Ishikawa (cell line): ENCODE measurements at regions not wholly inside any gene's neighbourhood (a gene's known extent, or its start where the extent isn't known, plus 50 kb on each side); places are given as distances from the start of the nearest gene placed in this dataset.

Source experiments
- EP300 ChIP-seq: IDR thresholded peaks from 2 replicates; pipeline ENCODE4 v1.6.1; 2012; ENCODE audit warnings: borderline replicate concordance
- FOXM1 ChIP-seq: IDR thresholded peaks from 2 replicates; pipeline ENCODE4 v1.6.1; 2012; ENCODE audit warnings: low read depth, borderline replicate concordance
- NFIC ChIP-seq: IDR thresholded peaks from 2 replicates; pipeline ENCODE4 v1.6.1; 2012
- RAD21 ChIP-seq: IDR thresholded peaks from 2 replicates; pipeline ENCODE4 v1.6.1; 2012; ENCODE audit warnings: low read depth
- TCF12 ChIP-seq: IDR thresholded peaks from 2 replicates; pipeline ENCODE4 v1.6.1; 2012; ENCODE audit warnings: low read depth
- TF ChIP-seq, protein P1 (sequence below): IDR thresholded peaks from 2 replicates; pipeline ENCODE4 v1.6.1; 2012

DNA sequence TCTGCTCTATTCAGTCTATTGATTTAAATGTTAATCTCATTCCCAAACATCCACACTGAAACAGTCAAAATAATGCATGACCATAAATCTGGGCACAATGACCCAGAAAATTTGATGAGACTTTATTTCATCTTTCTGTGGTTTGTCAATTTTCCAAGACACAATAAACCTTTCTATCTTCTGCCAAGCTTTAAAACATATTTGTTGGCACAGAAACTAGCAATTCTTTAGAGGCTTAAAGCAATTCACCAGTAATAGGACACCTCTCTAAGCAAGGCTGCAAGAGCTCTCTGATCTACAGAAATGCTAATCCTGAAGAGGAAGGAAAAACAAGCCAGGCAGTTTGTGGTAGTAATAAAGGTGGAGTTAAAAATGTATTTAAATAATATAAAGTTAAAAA lies 113.7 kb downstream of the FCRL5 start:
- no peak for TF ChIP-seq NFIC
- TF ChIP-seq TCF12, result no peak
- TF ChIP-seq, protein P1, sequence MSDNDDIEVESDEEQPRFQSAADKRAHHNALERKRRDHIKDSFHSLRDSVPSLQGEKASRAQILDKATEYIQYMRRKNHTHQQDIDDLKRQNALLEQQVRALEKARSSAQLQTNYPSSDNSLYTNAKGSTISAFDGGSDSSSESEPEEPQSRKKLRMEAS, result no peak
- no peak for TF ChIP-seq FOXM1
- no peak for TF ChIP-seq EP300
- TF ChIP-seq RAD21, result no peak
